ENCODE measurements at regions not wholly inside any gene's neighbourhood (a gene's known extent, or its start where the extent isn't known, plus 50 kb on each side); places are given as distances from the start of the nearest gene placed in this dataset.

DNA sequence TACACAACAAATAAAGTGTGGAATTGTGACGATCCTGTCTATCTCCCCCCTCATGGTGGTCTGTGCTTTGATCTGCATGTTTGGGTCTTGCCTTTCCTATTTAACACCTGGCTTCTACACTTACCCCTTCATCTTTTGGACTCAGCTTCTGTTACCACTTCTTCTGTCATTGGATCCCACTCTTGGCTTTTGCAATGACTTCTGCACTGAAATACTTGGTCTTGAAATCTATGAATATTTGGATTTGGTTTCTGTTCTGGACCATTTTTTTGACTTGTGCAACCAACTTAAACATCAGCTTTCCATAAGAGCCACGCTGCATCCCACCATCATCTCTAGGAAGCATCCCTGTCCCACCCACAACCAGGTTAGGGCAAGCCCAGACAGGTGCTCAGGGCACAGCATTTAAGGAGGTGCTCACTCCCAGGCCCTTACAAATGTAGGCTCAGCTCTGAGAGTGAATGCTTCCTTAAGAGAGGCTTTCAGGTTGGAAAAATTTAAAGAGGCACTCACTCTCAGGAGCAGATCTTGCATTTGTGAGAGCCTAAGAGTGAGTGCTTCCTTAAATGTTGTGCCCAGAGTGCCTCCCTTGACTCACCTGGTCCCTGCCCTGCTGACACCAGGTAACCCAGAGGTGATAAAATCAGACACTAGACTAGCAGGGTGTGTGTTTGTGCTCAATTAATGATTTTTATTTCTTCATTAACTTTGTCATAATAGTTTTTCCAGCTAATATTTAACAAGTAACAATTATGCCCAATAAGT lies 124.5 kb upstream of the SH3BP4 start:
- TF ChIP-seq, protein P1, sequence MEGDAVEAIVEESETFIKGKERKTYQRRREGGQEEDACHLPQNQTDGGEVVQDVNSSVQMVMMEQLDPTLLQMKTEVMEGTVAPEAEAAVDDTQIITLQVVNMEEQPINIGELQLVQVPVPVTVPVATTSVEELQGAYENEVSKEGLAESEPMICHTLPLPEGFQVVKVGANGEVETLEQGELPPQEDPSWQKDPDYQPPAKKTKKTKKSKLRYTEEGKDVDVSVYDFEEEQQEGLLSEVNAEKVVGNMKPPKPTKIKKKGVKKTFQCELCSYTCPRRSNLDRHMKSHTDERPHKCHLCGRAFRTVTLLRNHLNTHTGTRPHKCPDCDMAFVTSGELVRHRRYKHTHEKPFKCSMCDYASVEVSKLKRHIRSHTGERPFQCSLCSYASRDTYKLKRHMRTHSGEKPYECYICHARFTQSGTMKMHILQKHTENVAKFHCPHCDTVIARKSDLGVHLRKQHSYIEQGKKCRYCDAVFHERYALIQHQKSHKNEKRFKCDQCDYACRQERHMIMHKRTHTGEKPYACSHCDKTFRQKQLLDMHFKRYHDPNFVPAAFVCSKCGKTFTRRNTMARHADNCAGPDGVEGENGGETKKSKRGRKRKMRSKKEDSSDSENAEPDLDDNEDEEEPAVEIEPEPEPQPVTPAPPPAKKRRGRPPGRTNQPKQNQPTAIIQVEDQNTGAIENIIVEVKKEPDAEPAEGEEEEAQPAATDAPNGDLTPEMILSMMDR (IDR thresholded peaks at IDR 0.05), result no peak
- TF ChIP-seq POLR2A (IDR thresholded peaks at IDR 0.05), result no peak

All from lower leg skin (tissue), 3 donors.